GM23338 (cell line): ENCODE measurements at regions not wholly inside any gene's neighbourhood (a gene's known extent, or its start where the extent isn't known, plus 50 kb on each side); places are given as distances from the start of the nearest gene placed in this dataset.

ENCODE experiments used
- CTCF ChIP-seq, 2 experiments: fragments of 200-600 bp in 1 of 2; sonication (generic) in 1 of 2; conservative IDR thresholded peaks; 2 replicates each; pipeline versions ENCODE4 v1.5.1 to v1.6.1; 2016 to 2017; ENCODE audit warnings: antibody characterized with exemption in 2 of 2, low read depth in 2 of 2, mild to moderate bottlenecking in 2 of 2, moderate library complexity in 1 of 2
- ETS1 ChIP-seq: IDR thresholded peaks from 2 replicates; pipeline ENCODE4 v1.6.1; 2016; ENCODE audit warnings: antibody characterized with exemption
- EZH2 ChIP-seq: fragments of 200-600 bp; sonication (generic); IDR thresholded peaks from one replicate; pipeline ENCODE4 v1.8.0; 2017; ENCODE audit warnings: antibody characterized with exemption, mild to moderate bottlenecking, low read depth; ENCODE audit not compliant: unreplicated experiment
- EZH2phosphoT487 ChIP-seq: fragments of 200-600 bp; sonication (generic); IDR thresholded peaks from one replicate; pipeline ENCODE4 v1.8.1; 2018; ENCODE audit warnings: antibody characterized with exemption; ENCODE audit not compliant: unreplicated experiment
- NANOG ChIP-seq: IDR thresholded peaks from 2 replicates; pipeline ENCODE4 v1.6.1; 2016; ENCODE audit warnings: antibody characterized with exemption, borderline replicate concordance
- ZNF114 ChIP-seq: fragments of 250-450 bp; sonication (Bioruptor Pico); IDR thresholded peaks from 2 replicates; pipeline ENCODE4 v1.5.0; 2020; ENCODE audit warnings: mild to moderate bottlenecking, moderate library complexity
- ZNF331 ChIP-seq: fragments of 250-450 bp; sonication (Bioruptor Pico); IDR thresholded peaks from 2 replicates; pipeline ENCODE4 v1.5.0; 2020; ENCODE audit warnings: low read depth, mild to moderate bottlenecking, moderate library complexity
- ZNF462 ChIP-seq: fragments of 250-450 bp; sonication (Bioruptor Pico); IDR thresholded peaks from 2 replicates; pipeline ENCODE4 v1.5.0; 2020; ENCODE audit warnings: mild to moderate bottlenecking, moderate library complexity

GRCh38 chr10:55897490-55897921 is 463.6 kb downstream of the ZWINT start (continued):
- no peak for TF ChIP-seq ZNF462 (CRISPR knock-in tag)
- no peak for TF ChIP-seq CTCF (conservative IDR thresholded peaks at IDR 0.05; ENCODE audit: low read depth in 2 of 2)
- TF ChIP-seq EZH2, result no peak
- no peak for TF ChIP-seq ZNF114 (CRISPR knock-in tag)
- TF ChIP-seq EZH2phosphoT487, result no peak
- TF ChIP-seq ZNF331 (CRISPR knock-in tag), result no peak
- TF ChIP-seq ETS1, result no peak
- TF ChIP-seq NANOG, result no peak
